ENCODE measurements at regions not wholly inside any gene's neighbourhood (a gene's known extent, or its start where the extent isn't known, plus 50 kb on each side); places are given as distances from the start of the nearest gene placed in this dataset.

DNA sequence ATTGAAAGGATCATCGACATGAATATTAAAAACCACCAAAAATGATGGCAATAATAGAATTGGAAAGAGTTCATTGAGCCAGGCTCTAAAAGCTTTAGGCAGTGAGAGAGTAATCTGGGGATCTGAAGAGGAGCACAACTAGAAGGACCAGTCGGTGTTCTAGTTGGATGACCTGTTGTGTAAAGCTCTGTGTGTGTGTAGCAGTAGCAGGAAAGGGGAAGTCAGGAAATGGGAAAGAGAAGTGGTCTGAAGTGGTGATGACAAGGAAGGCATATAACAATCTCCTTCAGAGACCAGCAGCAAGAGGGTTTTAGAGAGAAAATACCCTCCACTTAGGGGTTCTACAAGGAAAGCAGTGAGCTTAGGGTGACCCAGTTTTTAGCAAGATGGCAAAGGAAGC, 539.2 kb downstream of the HTR7 start:
- no peak for DNase-seq
- TF ChIP-seq CTCF (IDR thresholded peaks at IDR 0.05): no peak
- no peak for TF ChIP-seq POLR2A (IDR thresholded peaks at IDR 0.05)

DNA sequence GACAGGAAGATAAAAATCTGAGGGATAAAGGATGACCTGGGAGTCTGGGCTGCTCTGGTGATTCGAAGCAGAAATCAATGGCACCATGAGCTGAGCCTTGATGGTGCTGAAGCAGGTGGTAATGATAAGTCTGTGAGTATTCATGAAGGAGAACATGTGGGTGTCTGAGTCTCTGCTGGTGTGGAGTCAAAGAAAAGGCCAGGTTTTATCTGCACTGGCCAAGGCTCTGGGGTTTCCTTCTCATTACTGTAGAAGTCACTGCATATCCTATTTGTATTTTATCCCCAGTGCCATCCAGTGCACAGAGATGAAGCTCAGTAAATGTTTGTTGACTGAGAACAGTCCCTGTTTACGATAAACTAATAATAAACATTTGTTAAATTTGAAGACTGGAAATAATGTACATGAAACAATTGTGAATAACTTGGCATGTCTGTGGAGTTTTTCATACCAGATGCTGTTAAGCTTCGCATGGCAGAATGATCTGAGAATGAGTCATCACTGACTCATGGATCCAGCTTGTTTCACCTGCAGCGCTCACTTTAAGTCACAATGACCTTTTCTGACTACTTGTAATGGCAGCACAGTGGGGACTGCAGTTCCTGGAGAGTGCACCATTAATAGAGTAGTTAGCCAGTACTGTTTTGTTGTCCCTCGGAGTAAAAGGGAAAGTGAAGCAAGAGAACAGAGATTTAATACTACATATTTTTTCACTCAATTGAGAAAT, 538.5 kb downstream of the HTR7 start:
- Histone ChIP-seq H3K4me1 (peaks cover 0 to 26% (median 5%) of the 10 kb centered on the region in 3 donors), H3K36me3 (no peaks in the 10 kb centered on the region), H3K27me3 (no peaks in the 10 kb centered on the region), H3K4me3 (no peak overlapping the region), H3K9me3 (no peaks in the 10 kb centered on the region), H3K27ac (peak overlapping the region in 1 of 4 donors; percentile 55)
- intact Hi-C loops (cut with DNase I): no loop called here
- TF ChIP-seq POLR2A (IDR thresholded peaks at IDR 0.05) (no peak), CTCF (IDR thresholded peaks at IDR 0.05) (no peak)
- no peak for DNase-seq
- WGBS, 2 donors: 27 to 33% methylated on average over 5 of the region's 5 CpGs

More for the DNA sequence above, 539.2 kb downstream of the HTR7 start:
- Histone ChIP-seq H3K4me3 (no peak overlapping the region), H3K9me3 (no peaks in the 10 kb centered on the region), H3K4me1 (peaks cover 0 to 30% (median 5%) of the 10 kb centered on the region in 3 donors), H3K27ac (peak overlapping the region in 1 of 4 donors; percentile 55), H3K27me3 (no peaks in the 10 kb centered on the region), H3K36me3 (no peaks in the 10 kb centered on the region)
- intact Hi-C loops (cut with DNase I): no loop called here
- WGBS, 2 donors: 57 to 58% methylated on average over 2 of the region's 2 CpGs

- no peaks in the 10 kb centered on the region for H3K9me3 ChIP-seq
- no peak overlapping the region for H3K4me3 ChIP-seq
- peaks cover 0 to 23% (median 5%) of the 10 kb centered on the region in 3 donors for H3K4me1 ChIP-seq
- DNase-seq: no peak
- H3K27ac ChIP-seq: no peak overlapping the region
- WGBS, 2 donors: 79 to 86% methylated on average over 3 of the region's 3 CpGs
- TF ChIP-seq POLR2A (IDR thresholded peaks at IDR 0.05) (no peak), CTCF (IDR thresholded peaks at IDR 0.05) (no peak)
- intact Hi-C loops (cut with DNase I): no loop called here
- no peaks in the 10 kb centered on the region for H3K36me3 ChIP-seq
- H3K27me3 ChIP-seq: no peaks in the 10 kb centered on the region
These were observed 536.6 kb downstream of the HTR7 start for GRCh38 chr10:90321132-90321816.

DNA sequence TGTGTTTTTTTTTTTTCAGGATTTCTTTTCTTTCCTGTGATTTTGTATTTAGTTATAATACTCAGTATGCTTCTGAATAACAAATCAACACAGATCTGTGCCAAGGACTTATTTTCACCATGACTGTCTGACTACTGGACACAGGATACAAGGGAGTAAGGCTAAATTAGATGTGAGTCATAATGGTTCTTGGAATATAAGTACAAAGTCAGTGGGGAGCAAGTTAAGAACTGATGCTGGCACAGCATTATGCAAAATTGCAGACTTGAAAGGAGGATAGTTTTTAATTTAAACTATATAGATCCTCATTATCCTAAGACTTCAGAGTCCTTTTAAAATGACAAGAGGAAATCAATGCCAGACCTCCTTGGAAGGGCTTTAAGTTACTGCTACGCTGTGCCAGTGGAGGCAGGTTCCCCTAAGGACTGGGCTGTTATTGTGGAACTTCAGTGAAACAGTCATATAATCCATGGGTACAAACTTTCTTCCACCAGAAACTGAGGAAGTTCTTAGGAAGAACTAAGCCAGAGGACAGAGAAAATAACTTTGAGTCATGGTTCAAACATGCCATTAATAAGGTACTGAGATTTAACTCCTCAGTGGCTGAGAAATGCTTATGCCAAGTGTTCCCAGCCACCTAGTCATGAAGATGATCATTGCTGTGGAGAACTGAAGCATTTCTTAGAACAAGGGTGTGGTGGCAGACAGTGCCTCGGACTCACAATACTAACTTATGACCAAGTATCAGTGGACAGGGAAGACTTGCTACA, 531.2 kb downstream of the HTR7 start:
- no peaks in the 10 kb centered on the region for H3K36me3 ChIP-seq
- no peaks in the 10 kb centered on the region for H3K9me3 ChIP-seq
- DNase-seq: no peak
- TF ChIP-seq CTCF (IDR thresholded peaks at IDR 0.05) (no peak), POLR2A (IDR thresholded peaks at IDR 0.05) (no peak)
- no peak overlapping the region for H3K27ac ChIP-seq
- 68 to 75% methylated on average over 2 of the region's 2 CpGs for WGBS, 2 donors
- no peaks in the 10 kb centered on the region for H3K27me3 ChIP-seq
- no peaks in the 10 kb centered on the region for H3K4me1 ChIP-seq
- intact Hi-C loops (cut with DNase I): no loop called here
- no peak overlapping the region for H3K4me3 ChIP-seq

DNA sequence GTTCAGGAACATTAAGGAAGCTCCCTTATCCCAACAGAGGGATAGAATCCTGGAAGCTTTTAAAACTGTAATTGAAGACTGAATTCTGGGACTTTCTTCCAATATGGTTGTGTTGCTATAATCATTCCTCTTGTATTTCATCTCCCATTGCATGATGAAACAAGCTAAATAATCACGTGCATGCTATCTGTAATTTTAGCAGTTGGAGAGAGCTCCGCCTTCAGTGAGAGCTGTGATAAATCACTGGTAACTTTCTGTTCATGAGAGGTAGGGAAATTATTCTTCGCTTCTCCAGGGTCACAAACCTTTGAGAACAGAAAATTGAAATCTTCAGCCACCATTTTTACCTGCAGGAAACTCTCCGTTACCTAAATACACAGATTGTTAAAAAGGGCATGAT, 530.2 kb downstream of the HTR7 start:
- Histone ChIP-seq H3K27me3 (no peaks in the 10 kb centered on the region), H3K9me3 (no peaks in the 10 kb centered on the region), H3K27ac (no peak overlapping the region), H3K36me3 (no peaks in the 10 kb centered on the region), H3K4me3 (no peak overlapping the region), H3K4me1 (no peaks in the 10 kb centered on the region)
- intact Hi-C loops (cut with DNase I): no loop called here
- no peak for DNase-seq
- WGBS, 2 donors: 63 to 67% methylated on average over 4 of the region's 4 CpGs
- TF ChIP-seq CTCF (IDR thresholded peaks at IDR 0.05) (no peak), POLR2A (IDR thresholded peaks at IDR 0.05) (no peak)
